ENCODE measurements at regions not wholly inside any gene's neighbourhood (a gene's known extent, or its start where the extent isn't known, plus 50 kb on each side); places are given as distances from the start of the nearest gene placed in this dataset.
"Not testable (repeated sequence)": the region's sequence is repeated elsewhere in the genome, so short reads cannot be mapped to it uniquely, and the experiment has no call there.

- DNase-seq: no peak
Observed at GRCh38 chr12:88736031-88736430, 155.8 kb upstream of the KITLG start.

GRCh38 chr12:88733008-88733407 is 152.7 kb upstream of the KITLG start:
- no peak for DNase-seq

GRCh38 chr12:88729196-88729595 is 148.9 kb upstream of the KITLG start:
- no peak for DNase-seq

GRCh38 chr12:88726806-88727720 is 146.8 kb upstream of the KITLG start:
- no peak for DNase-seq

GRCh38 chr12:88725592-88726143 is 145.4 kb upstream of the KITLG start:
- DNase-seq: no peak

- no peak for DNase-seq
Observed at GRCh38 chr12:88723219-88723618, 142.9 kb upstream of the KITLG start.

- DNase-seq: no peak
Observed at GRCh38 chr12:88720785-88721650, 140.7 kb upstream of the KITLG start.

GRCh38 chr12:88720231-88720630 is 140.0 kb upstream of the KITLG start:
- DNase-seq: no peak

GRCh38 chr12:88717188-88717587 is 136.9 kb upstream of the KITLG start:
- no peak for DNase-seq

- no peak for DNase-seq
Observed at GRCh38 chr12:88716240-88716639, 136.0 kb upstream of the KITLG start.

GRCh38 chr12:88715673-88716072 is 135.4 kb upstream of the KITLG start:
- no peak for DNase-seq

- not testable (repeated sequence) for DNase-seq
Observed at GRCh38 chr12:88714263-88714882, 134.1 kb upstream of the KITLG start.

- DNase-seq: no peak
Observed at GRCh38 chr12:88707800-88708199, 127.5 kb upstream of the KITLG start.

GRCh38 chr12:88706286-88706685 is 126.0 kb upstream of the KITLG start:
- DNase-seq: no peak

- DNase-seq: no peak
Observed at GRCh38 chr12:88703790-88704189, 123.5 kb upstream of the KITLG start.

GRCh38 chr12:88698471-88698870 is 118.2 kb upstream of the KITLG start:
- DNase-seq: no peak

GRCh38 chr12:88693837-88694445 is 113.7 kb upstream of the KITLG start:
- DNase-seq: no peak

GRCh38 chr12:88691811-88692210 is 111.5 kb upstream of the KITLG start:
- DNase-seq: no peak

GRCh38 chr12:88684610-88685009 is 104.3 kb upstream of the KITLG start:
- no peak for DNase-seq

- DNase-seq: no peak
Observed at GRCh38 chr12:88684170-88684569, 103.9 kb upstream of the KITLG start.

GRCh38 chr12:88683628-88684027 is 103.4 kb upstream of the KITLG start:
- no peak for DNase-seq

- no peak for DNase-seq
Observed at GRCh38 chr12:88681271-88681670, 101.0 kb upstream of the KITLG start.

GRCh38 chr12:88677464-88677863 is 97.2 kb upstream of the KITLG start:
- no peak for DNase-seq
